ENCODE measurements at regions not wholly inside any gene's neighbourhood (a gene's known extent, or its start where the extent isn't known, plus 50 kb on each side); places are given as distances from the start of the nearest gene placed in this dataset.

GRCh38 chr12:115169981-115170380 lies 486.0 kb upstream of the TBX3 start:
- ChIA-PET POLR2A (no interaction called here), CTCF (no interaction called here)
- no peak for DNase-seq
- H3K36me3 Mint-ChIP-seq, result no peaks in the 10 kb centered on the region
- intact Hi-C loops (cut with micrococcal nuclease), result no loop called here
- no peak overlapping the region for H3K4me3 Mint-ChIP-seq
- H3K27ac Mint-ChIP-seq, result no peak overlapping the region
- no peaks in the 10 kb centered on the region for H3K4me1 Mint-ChIP-seq (ENCODE audit: low read depth)
- H3K9me3 Mint-ChIP-seq, result peaks cover 10% of the 10 kb centered on the region
- H3K27me3 Mint-ChIP-seq, result no peaks in the 10 kb centered on the region

DNA sequence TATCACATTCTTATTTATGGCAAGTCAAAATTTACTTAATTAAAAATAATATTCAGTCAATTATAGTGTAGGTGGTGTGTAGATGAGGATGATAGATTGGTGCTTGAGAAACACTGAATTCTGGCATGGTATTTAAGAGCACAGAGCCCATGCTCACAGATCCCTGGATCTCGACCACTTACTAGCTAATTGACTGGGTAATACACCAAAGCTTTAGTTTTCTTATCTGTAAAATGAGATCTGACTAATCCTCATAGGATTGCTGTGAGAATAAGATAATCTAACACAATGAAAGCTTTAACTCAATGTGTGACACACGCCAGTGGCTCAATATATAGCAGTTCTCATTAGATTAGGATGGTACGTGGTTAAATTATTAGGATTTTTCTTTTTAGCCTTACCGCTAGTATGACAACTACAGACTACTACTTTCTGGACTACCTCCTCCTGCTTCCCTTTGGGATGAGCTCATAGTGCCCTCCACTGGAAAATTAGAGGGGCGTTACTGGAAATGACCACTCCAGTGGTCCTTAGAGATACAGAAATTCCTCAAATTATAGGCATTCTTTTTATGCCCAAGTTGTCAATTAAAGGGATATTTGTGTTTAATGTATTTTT lies 482.8 kb upstream of the TBX3 start:
- H3K4me1 Mint-ChIP-seq (ENCODE audit: low read depth), result no peaks in the 10 kb centered on the region
- peaks cover 10% of the 10 kb centered on the region for H3K9me3 Mint-ChIP-seq
- no peak for DNase-seq
- intact Hi-C loops (cut with micrococcal nuclease), result no loop called here
- ChIA-PET CTCF (no interaction called here), POLR2A (no interaction called here)
- no peak overlapping the region for H3K4me3 Mint-ChIP-seq
- no peaks in the 10 kb centered on the region for H3K27me3 Mint-ChIP-seq
- no peaks in the 10 kb centered on the region for H3K36me3 Mint-ChIP-seq
- no peak overlapping the region for H3K27ac Mint-ChIP-seq

DNA sequence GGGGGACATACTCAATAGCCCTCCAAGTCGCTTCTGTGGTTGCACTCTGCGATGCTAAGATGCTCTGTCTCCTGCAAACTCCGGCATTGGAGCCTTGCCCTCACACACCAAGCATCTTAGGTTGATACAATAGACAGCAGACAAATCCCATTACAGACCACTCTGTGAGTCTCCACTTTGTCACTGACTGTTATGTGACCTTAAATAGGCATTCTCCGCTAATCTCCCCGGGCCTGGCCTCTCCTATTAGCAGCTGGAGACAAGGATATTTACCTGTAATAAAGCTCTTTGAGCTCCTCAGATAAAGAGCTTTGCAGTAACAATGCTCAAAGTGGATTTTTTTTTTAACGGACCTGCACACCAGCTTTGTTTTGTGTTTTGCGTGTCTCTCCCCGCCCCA lies 479.7 kb upstream of the TBX3 start:
- Mint-ChIP-seq H3K27me3 (no peaks in the 10 kb centered on the region), H3K36me3 (no peaks in the 10 kb centered on the region), H3K4me3 (no peak overlapping the region), H3K27ac (no peak overlapping the region), H3K4me1 (ENCODE audit: low read depth) (no peaks in the 10 kb centered on the region), H3K9me3 (peaks cover 10% of the 10 kb centered on the region)
- intact Hi-C loops (cut with micrococcal nuclease), result no loop called here
- DNase-seq, result no peak
- CTCF ChIA-PET, result no interaction called here
- POLR2A ChIA-PET, result no interaction called here

GRCh38 chr12:115160271-115161128 lies 476.5 kb upstream of the TBX3 start:
- Mint-ChIP-seq H3K27me3 (no peaks in the 10 kb centered on the region), H3K36me3 (no peaks in the 10 kb centered on the region), H3K27ac (no peak overlapping the region), H3K4me1 (ENCODE audit: low read depth) (no peaks in the 10 kb centered on the region), H3K4me3 (no peak overlapping the region), H3K9me3 (no peaks in the 10 kb centered on the region)
- no peak for DNase-seq
- intact Hi-C loops (cut with micrococcal nuclease), result no loop called here
- CTCF ChIA-PET, result interaction anchor here (0.6 kb wide), 1 partner anchor 41 kb away, joined by 3 read pairs; no protein-coding TSS in a partner anchor
- POLR2A ChIA-PET, result no interaction called here

GRCh38 chr12:115158816-115159215 lies 474.8 kb upstream of the TBX3 start:
- Mint-ChIP-seq H3K27ac (no peak overlapping the region), H3K4me3 (no peak overlapping the region), H3K4me1 (ENCODE audit: low read depth) (no peaks in the 10 kb centered on the region), H3K36me3 (no peaks in the 10 kb centered on the region), H3K9me3 (no peaks in the 10 kb centered on the region), H3K27me3 (no peaks in the 10 kb centered on the region)
- ChIA-PET POLR2A (no interaction called here), CTCF (no interaction called here)
- intact Hi-C loops (cut with micrococcal nuclease), result no loop called here
- DNase-seq, result no peak

DNA sequence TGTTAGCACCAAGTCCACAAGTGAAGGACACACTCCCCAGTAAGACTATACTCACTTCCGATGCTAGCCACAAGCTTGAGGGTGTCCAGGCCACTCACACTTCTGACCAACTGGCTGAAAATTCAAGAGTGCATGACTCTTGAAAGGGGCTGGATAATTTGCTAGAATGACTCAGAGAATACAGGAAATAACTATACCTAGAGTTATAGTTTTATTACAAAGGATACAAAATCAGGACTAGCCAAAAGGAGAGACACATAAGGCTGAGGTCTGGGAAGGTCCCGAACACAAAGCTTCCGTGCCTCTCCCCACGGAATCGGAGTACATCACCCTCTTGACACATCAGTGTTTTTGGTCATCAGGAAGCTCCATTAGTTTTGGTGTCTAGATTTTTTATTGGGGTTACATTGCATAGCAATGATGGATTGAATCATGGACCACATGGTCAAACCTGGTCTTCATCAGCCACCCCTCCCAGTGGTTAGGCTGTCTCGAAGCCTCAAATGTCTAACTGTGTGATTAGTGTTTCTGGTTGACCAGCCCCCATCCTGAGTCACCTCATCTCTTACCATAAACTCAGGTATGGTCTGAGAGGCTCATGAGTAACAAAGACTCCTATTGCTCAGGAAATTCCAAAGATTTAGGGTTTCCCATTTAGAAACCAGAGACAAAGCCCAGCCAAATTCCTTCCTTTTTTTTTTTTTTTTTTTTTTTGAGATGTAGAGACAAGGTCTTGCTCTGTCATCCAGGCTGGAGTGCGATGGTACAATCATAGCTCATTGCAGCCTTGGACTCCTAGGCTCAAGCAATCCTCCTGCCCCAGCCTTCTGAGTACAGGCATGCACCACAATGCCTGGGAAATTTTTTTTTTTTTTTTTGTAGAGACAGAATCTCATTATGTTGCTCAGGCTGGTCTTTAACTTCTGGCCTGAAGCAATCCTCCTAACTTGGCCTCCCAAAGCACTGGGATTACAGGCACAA lies 472.0 kb upstream of the TBX3 start:
- Mint-ChIP-seq H3K4me1 (ENCODE audit: low read depth) (no peaks in the 10 kb centered on the region), H3K4me3 (no peak overlapping the region), H3K36me3 (no peaks in the 10 kb centered on the region), H3K9me3 (peaks cover 6% of the 10 kb centered on the region), H3K27me3 (no peaks in the 10 kb centered on the region), H3K27ac (no peak overlapping the region)
- no peak for DNase-seq
- CTCF ChIA-PET, result interaction anchor here (0.6 kb wide), 1 partner anchor 11 kb away, joined by 3 read pairs; no protein-coding TSS in a partner anchor
- POLR2A ChIA-PET, result no interaction called here
- intact Hi-C loops (cut with micrococcal nuclease), result no loop called here

GRCh38 chr12:115149685-115150378 lies 465.9 kb upstream of the TBX3 start:
- intact Hi-C loops (cut with micrococcal nuclease), result no loop called here
- no peak overlapping the region for H3K4me3 Mint-ChIP-seq
- no peaks in the 10 kb centered on the region for H3K27me3 Mint-ChIP-seq
- ChIA-PET CTCF (no interaction called here), POLR2A (no interaction called here)
- H3K27ac Mint-ChIP-seq, result no peak overlapping the region
- no peaks in the 10 kb centered on the region for H3K4me1 Mint-ChIP-seq (ENCODE audit: low read depth)
- DNase-seq, result no peak
- peaks cover 13% of the 10 kb centered on the region for H3K9me3 Mint-ChIP-seq
- H3K36me3 Mint-ChIP-seq, result no peaks in the 10 kb centered on the region

GRCh38 chr12:115149279-115149678 lies 465.3 kb upstream of the TBX3 start:
- Mint-ChIP-seq H3K4me3 (no peak overlapping the region), H3K27ac (no peak overlapping the region), H3K9me3 (peaks cover 13% of the 10 kb centered on the region), H3K36me3 (no peaks in the 10 kb centered on the region), H3K27me3 (no peaks in the 10 kb centered on the region), H3K4me1 (ENCODE audit: low read depth) (no peaks in the 10 kb centered on the region)
- DNase-seq, result no peak
- CTCF ChIA-PET, result no interaction called here
- intact Hi-C loops (cut with micrococcal nuclease), result no loop called here
- POLR2A ChIA-PET, result no interaction called here

GRCh38 chr12:115147916-115148315 lies 463.9 kb upstream of the TBX3 start:
- intact Hi-C loops (cut with micrococcal nuclease), result no loop called here
- H3K27me3 Mint-ChIP-seq, result no peaks in the 10 kb centered on the region
- POLR2A ChIA-PET, result no interaction called here
- DNase-seq, result no peak
- no peaks in the 10 kb centered on the region for H3K4me1 Mint-ChIP-seq (ENCODE audit: low read depth)
- no peak overlapping the region for H3K27ac Mint-ChIP-seq
- H3K4me3 Mint-ChIP-seq, result no peak overlapping the region
- H3K9me3 Mint-ChIP-seq, result peaks cover 12% of the 10 kb centered on the region
- CTCF ChIA-PET, result no interaction called here
- H3K36me3 Mint-ChIP-seq, result no peaks in the 10 kb centered on the region

GRCh38 chr12:115146453-115146852 lies 462.5 kb upstream of the TBX3 start:
- H3K4me3 Mint-ChIP-seq, result no peak overlapping the region
- no peak for DNase-seq
- no peak overlapping the region for H3K27ac Mint-ChIP-seq
- H3K9me3 Mint-ChIP-seq, result peaks cover 8% of the 10 kb centered on the region
- intact Hi-C loops (cut with micrococcal nuclease), result no loop called here
- ChIA-PET POLR2A (no interaction called here), CTCF (no interaction called here)
- no peaks in the 10 kb centered on the region for H3K36me3 Mint-ChIP-seq
- no peaks in the 10 kb centered on the region for H3K27me3 Mint-ChIP-seq
- H3K4me1 Mint-ChIP-seq (ENCODE audit: low read depth), result no peaks in the 10 kb centered on the region

DNA sequence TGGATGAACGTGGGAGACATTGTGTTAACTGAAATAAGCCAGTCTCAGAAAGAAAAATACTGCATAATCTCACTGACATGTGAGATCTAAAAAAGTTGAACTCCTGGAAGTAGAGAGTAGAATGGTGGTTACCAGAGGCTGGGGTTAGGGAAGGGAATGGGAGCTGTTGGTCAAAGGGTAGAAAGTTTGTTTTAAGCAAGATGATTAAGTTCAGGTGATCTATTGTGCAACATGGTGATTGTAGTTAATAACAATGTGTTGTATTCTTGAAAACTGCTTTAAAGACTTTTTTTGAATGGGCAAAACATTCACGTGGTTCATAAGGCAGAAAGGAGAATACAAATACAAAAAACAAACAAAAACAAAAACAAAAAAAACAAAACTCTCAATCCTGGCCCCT lies 460.4 kb upstream of the TBX3 start:
- Mint-ChIP-seq H3K36me3 (no peaks in the 10 kb centered on the region), H3K27ac (no peak overlapping the region), H3K9me3 (peaks cover 6% of the 10 kb centered on the region), H3K4me1 (ENCODE audit: low read depth) (no peaks in the 10 kb centered on the region), H3K27me3 (no peaks in the 10 kb centered on the region), H3K4me3 (no peak overlapping the region)
- ChIA-PET CTCF (no interaction called here), POLR2A (no interaction called here)
- DNase-seq, result no peak
- intact Hi-C loops (cut with micrococcal nuclease), result no loop called here
